WTC11 (cell line): ENCODE measurements at regions not wholly inside any gene's neighbourhood (a gene's known extent, or its start where the extent isn't known, plus 50 kb on each side); places are given as distances from the start of the nearest gene placed in this dataset.

Experiments
- ATAC-seq: fragments of 200-7000 bp; cut with Tn5 transposase; 2 replicates; pipeline ENCODE4 v1.10.0; 2021; ENCODE audit warnings: mild to moderate bottlenecking, moderate library complexity
- CTCF ChIA-PET: fragments of 300-600 bp; sonication (Branson Sonifier 250); formaldehyde crosslinking; loops from one replicate; lab custom pipeline; 2021; ENCODE audit warnings: antibody characterized with exemption; lab: Charles Lee
- POLR2A ChIA-PET: fragments of 350-600 bp; sonication (Branson Sonifier 250); formaldehyde crosslinking; loops from one replicate; lab custom pipeline; 2021; ENCODE audit warnings: antibody characterized with exemption; lab: Charles Lee
- DNase-seq: peaks from one replicate; pipeline ENCODE4 v3.0.0; 2021; ENCODE audit warnings: low spot score
- H3K27ac Mint-ChIP-seq: 2 replicates; pipeline ENCODE4 v1.8.0; 2021; ENCODE audit warnings: mixed read lengths
- H3K27me3 Mint-ChIP-seq: 2 replicates; pipeline ENCODE4 v1.8.0; 2021; ENCODE audit warnings: low read depth, mild to moderate bottlenecking, moderate library complexity, mixed read lengths
- H3K36me3 Mint-ChIP-seq: 2 replicates; pipeline ENCODE4 v1.8.0; 2021; ENCODE audit warnings: mixed read lengths
- H3K4me1 Mint-ChIP-seq: 2 replicates; pipeline ENCODE4 v1.8.0; 2022; ENCODE audit warnings: mixed read lengths
- H3K4me3 Mint-ChIP-seq: 2 replicates; pipeline ENCODE4 v1.8.0; 2021; ENCODE audit warnings: mild to moderate bottlenecking, moderate library complexity, mixed read lengths
- H3K9me3 Mint-ChIP-seq: 2 replicates; pipeline ENCODE4 v1.8.0; 2021; ENCODE audit warnings: mixed read lengths
- CDX4 ChIP-seq: fragments of 250-450 bp; sonication (Bioruptor Pico); IDR thresholded peaks from 2 replicates; pipeline ENCODE4 v1.9.0; 2021; ENCODE audit warnings: moderate library complexity, mild to moderate bottlenecking, inconsistent platforms, borderline replicate concordance
- CREM ChIP-seq: sonication (generic); formaldehyde crosslinking; IDR thresholded peaks from 2 replicates; pipeline ENCODE4 v1.8.1; 2022; ENCODE audit warnings: mild to moderate bottlenecking, missing genetic modification reagents, moderate library complexity
- EMX1 ChIP-seq: fragments of 250-450 bp; sonication (Bioruptor Pico); IDR thresholded peaks from 2 replicates; pipeline ENCODE4 v1.8.0; 2021; ENCODE audit warnings: mild to moderate bottlenecking
- ERG ChIP-seq: fragments of 250-450 bp; sonication (Bioruptor Pico); IDR thresholded peaks from 2 replicates; pipeline ENCODE4 v1.8.0; 2021; ENCODE audit warnings: mild to moderate bottlenecking
- FOXJ3 ChIP-seq: sonication (generic); formaldehyde crosslinking; IDR thresholded peaks from 2 replicates; pipeline ENCODE4 v1.9.0; 2021; ENCODE audit warnings: missing genetic modification reagents, mild to moderate bottlenecking, borderline replicate concordance
- FOXP1 ChIP-seq: sonication (generic); formaldehyde crosslinking; IDR thresholded peaks from 2 replicates; pipeline ENCODE4 v1.8.0; 2022; ENCODE audit warnings: missing genetic modification reagents, mild to moderate bottlenecking, moderate library complexity, borderline replicate concordance
- IRF1 ChIP-seq: sonication (generic); formaldehyde crosslinking; IDR thresholded peaks from 2 replicates; pipeline ENCODE4 v1.8.0; 2023; ENCODE audit warnings: missing genetic modification reagents
- RORB ChIP-seq: fragments of 250-450 bp; sonication (Bioruptor Pico); IDR thresholded peaks from 2 replicates; pipeline ENCODE4 v1.9.0; 2021; ENCODE audit warnings: mild to moderate bottlenecking
- STAT6 ChIP-seq: sonication (generic); formaldehyde crosslinking; conservative IDR thresholded peaks from 2 replicates; pipeline ENCODE4 v1.8.1; 2023; ENCODE audit warnings: mild to moderate bottlenecking, low read depth, missing genetic modification reagents, moderate library complexity
- TCF7 ChIP-seq: sonication (generic); formaldehyde crosslinking; IDR thresholded peaks from 2 replicates; pipeline ENCODE4 v1.8.0; 2022; ENCODE audit warnings: mild to moderate bottlenecking, low read depth, missing genetic modification reagents, moderate library complexity
- TEAD4 ChIP-seq: sonication (generic); formaldehyde crosslinking; IDR thresholded peaks from 2 replicates; pipeline ENCODE4 v1.8.0; 2022; ENCODE audit warnings: mild to moderate bottlenecking, missing genetic modification reagents
- ZSCAN18 ChIP-seq: fragments of 250-450 bp; sonication (Bioruptor Pico); IDR thresholded peaks from 2 replicates; pipeline ENCODE4 v2.1.2; 2022; ENCODE audit warnings: mild to moderate bottlenecking, moderate library complexity
- TF ChIP-seq, protein P1 (sequence below): sonication (generic); formaldehyde crosslinking; IDR thresholded peaks from 2 replicates; pipeline ENCODE4 v1.8.1; 2023; ENCODE audit warnings: mild to moderate bottlenecking, moderate library complexity, missing genetic modification reagents
- TF ChIP-seq, protein P2 (sequence below): fragments of 250-450 bp; sonication (Bioruptor Pico); IDR thresholded peaks from 2 replicates; pipeline ENCODE4 v1.9.0; 2021; ENCODE audit warnings: mild to moderate bottlenecking
- TF ChIP-seq, protein P3 (sequence below): fragments of 250-450 bp; sonication (Bioruptor Pico); IDR thresholded peaks from 2 replicates; pipeline ENCODE4 v1.9.0; 2021; ENCODE audit warnings: mild to moderate bottlenecking, borderline replicate concordance

GRCh38 chr14:101028971-101029667, 125.6 kb upstream of the RTL1 start:
- no peak for DNase-seq
- peaks cover 9% of the 10 kb centered on the region for H3K9me3 Mint-ChIP-seq
- H3K4me1 Mint-ChIP-seq = no peaks in the 10 kb centered on the region
- ChIA-PET POLR2A (no interaction called here), CTCF (interaction anchor here (0.8 kb wide), 1 partner anchor 148 kb away, joined by 3 read pairs; no protein-coding TSS in a partner anchor)
- H3K36me3 Mint-ChIP-seq = peaks cover 42% of the 10 kb centered on the region
- H3K27me3 Mint-ChIP-seq = no peaks in the 10 kb centered on the region
- TF ChIP-seq, protein P1, sequence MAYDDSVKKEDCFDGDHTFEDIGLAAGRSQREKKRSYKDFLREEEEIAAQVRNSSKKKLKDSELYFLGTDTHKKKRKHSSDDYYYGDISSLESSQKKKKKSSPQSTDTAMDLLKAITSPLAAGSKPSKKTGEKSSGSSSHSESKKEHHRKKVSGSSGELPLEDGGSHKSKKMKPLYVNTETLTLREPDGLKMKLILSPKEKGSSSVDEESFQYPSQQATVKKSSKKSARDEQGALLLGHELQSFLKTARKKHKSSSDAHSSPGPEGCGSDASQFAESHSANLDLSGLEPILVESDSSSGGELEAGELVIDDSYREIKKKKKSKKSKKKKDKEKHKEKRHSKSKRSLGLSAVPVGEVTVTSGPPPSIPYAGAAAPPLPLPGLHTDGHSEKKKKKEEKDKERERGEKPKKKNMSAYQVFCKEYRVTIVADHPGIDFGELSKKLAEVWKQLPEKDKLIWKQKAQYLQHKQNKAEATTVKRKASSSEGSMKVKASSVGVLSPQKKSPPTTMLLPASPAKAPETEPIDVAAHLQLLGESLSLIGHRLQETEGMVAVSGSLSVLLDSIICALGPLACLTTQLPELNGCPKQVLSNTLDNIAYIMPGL (CRISPR knock-in tag) = no peak
- TF ChIP-seq ERG (CRISPR knock-in tag) = no peak
- no peak for TF ChIP-seq STAT6 (CRISPR knock-in tag)
- TF ChIP-seq, protein P2, sequence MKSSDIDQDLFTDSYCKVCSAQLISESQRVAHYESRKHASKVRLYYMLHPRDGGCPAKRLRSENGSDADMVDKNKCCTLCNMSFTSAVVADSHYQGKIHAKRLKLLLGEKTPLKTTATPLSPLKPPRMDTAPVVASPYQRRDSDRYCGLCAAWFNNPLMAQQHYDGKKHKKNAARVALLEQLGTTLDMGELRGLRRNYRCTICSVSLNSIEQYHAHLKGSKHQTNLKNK (CRISPR knock-in tag) = no peak
- TF ChIP-seq, protein P3, sequence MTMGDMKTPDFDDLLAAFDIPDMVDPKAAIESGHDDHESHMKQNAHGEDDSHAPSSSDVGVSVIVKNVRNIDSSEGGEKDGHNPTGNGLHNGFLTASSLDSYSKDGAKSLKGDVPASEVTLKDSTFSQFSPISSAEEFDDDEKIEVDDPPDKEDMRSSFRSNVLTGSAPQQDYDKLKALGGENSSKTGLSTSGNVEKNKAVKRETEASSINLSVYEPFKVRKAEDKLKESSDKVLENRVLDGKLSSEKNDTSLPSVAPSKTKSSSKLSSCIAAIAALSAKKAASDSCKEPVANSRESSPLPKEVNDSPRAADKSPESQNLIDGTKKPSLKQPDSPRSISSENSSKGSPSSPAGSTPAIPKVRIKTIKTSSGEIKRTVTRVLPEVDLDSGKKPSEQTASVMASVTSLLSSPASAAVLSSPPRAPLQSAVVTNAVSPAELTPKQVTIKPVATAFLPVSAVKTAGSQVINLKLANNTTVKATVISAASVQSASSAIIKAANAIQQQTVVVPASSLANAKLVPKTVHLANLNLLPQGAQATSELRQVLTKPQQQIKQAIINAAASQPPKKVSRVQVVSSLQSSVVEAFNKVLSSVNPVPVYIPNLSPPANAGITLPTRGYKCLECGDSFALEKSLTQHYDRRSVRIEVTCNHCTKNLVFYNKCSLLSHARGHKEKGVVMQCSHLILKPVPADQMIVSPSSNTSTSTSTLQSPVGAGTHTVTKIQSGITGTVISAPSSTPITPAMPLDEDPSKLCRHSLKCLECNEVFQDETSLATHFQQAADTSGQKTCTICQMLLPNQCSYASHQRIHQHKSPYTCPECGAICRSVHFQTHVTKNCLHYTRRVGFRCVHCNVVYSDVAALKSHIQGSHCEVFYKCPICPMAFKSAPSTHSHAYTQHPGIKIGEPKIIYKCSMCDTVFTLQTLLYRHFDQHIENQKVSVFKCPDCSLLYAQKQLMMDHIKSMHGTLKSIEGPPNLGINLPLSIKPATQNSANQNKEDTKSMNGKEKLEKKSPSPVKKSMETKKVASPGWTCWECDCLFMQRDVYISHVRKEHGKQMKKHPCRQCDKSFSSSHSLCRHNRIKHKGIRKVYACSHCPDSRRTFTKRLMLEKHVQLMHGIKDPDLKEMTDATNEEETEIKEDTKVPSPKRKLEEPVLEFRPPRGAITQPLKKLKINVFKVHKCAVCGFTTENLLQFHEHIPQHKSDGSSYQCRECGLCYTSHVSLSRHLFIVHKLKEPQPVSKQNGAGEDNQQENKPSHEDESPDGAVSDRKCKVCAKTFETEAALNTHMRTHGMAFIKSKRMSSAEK (CRISPR knock-in tag) = no peak
- no peak for TF ChIP-seq CREM (CRISPR knock-in tag)
- no peak for TF ChIP-seq CDX4
- TF ChIP-seq RORB = no peak
- no peak for TF ChIP-seq TCF7 (CRISPR knock-in tag)
- no peak for TF ChIP-seq FOXJ3
- no peak for ATAC-seq
- H3K27ac Mint-ChIP-seq = no peak overlapping the region
- no peak overlapping the region for H3K4me3 Mint-ChIP-seq

- ATAC-seq = no peak
- POLR2A ChIA-PET = no interaction called here
- Mint-ChIP-seq H3K4me1 (no peaks in the 10 kb centered on the region), H3K27me3 (no peaks in the 10 kb centered on the region), H3K4me3 (no peak overlapping the region), H3K36me3 (peaks cover 38% of the 10 kb centered on the region), H3K9me3 (peaks cover 4% of the 10 kb centered on the region), H3K27ac (no peak overlapping the region)
- DNase-seq = no peak
- CTCF ChIA-PET = no interaction called here
- TF ChIP-seq TEAD4 (CRISPR knock-in tag) = no peak
- no peak for TF ChIP-seq EMX1 (CRISPR knock-in tag)
- TF ChIP-seq IRF1 (CRISPR knock-in tag) = no peak
- TF ChIP-seq ZSCAN18 (CRISPR knock-in tag) = no peak
- TF ChIP-seq CREM (CRISPR knock-in tag) = no peak
- TF ChIP-seq FOXP1 (CRISPR knock-in tag) = no peak
Measured at GRCh38 chr14:101029668-101030290, 126.3 kb upstream of the RTL1 start.
